ENCODE measurements at regions not wholly inside any gene's neighbourhood (a gene's known extent, or its start where the extent isn't known, plus 50 kb on each side); places are given as distances from the start of the nearest gene placed in this dataset.
A peak's percentile ranks its signal among the peaks of the same experiment; 100 is the strongest.

GRCh38 chr1:220955116-220955515, 75.9 kb downstream of the HLX start:
- Histone ChIP-seq H3K4me3 (ENCODE audit: low read depth in 2 of 2, low read length in 1 of 2) (no peak overlapping the region), H3K27ac (ENCODE audit: low read depth in 2 of 2, low read length in 1 of 2) (peak overlapping the region in 1 of 2 experiments; percentile 53; a peak in 1 of 4 replicates), H3K36me3 (replicated peaks in 1 of 2; ENCODE audit: control insufficient read depth in 1 of 2, insufficient read depth in 2 of 2, low read length in 1 of 2) (peaks cover 0 to 4% of the 10 kb centered on the region in 2 experiments), H3K9ac (no peak overlapping the region), H3K9me3 (peaks cover 13% of the 10 kb centered on the region), H3K4me2 (no peak overlapping the region), H2AFZ (ENCODE audit: low read depth) (no peak overlapping the region), H3K27me3 (ENCODE audit: insufficient read depth) (no peaks in the 10 kb centered on the region), H4K20me1 (ENCODE audit: insufficient read depth) (no peaks in the 10 kb centered on the region), H3F3A (replicated peaks; ENCODE audit: insufficient read depth) (no peaks in the 10 kb centered on the region), H3K4me1 (ENCODE audit: control insufficient read depth in 1 of 2, insufficient read depth in 2 of 2, low read depth in 1 of 2, low read length in 1 of 2) (peaks cover 0 to 13% of the 10 kb centered on the region in 2 experiments; a peak in 2 of 4 replicates), H3K9me2 (no peaks in the 10 kb centered on the region), H3K79me2 (ENCODE audit: insufficient read depth) (no peaks in the 10 kb centered on the region)
- WGBS (ENCODE audit: low lambda C conversion rate) = 78% methylated on average over 4 of the region's 4 CpGs
- POLR2A ChIA-PET = no interaction called here
- no peak for DNase-seq
- CTCF ChIA-PET = interaction anchor here (1.2 kb wide), 1 partner anchor 11 kb away, joined by 3 read pairs; no protein-coding TSS in a partner anchor
- TF ChIP-seq TCF12 (IDR thresholded peaks at IDR 0.05) (no peak), TEAD4 (IDR thresholded peaks at IDR 0.05; ENCODE audit: borderline replicate concordance, insufficient read depth) (no peak), USF2 (IDR thresholded peaks at IDR 0.05; ENCODE audit: borderline replicate concordance, low read depth, low read length) (no peak), ELF1 (IDR thresholded peaks at IDR 0.05) (no peak), GATA2 (CRISPR knock-in tag; IDR thresholded peaks at IDR 0.05) (no peak), ZBTB33 (IDR thresholded peaks at IDR 0.05; ENCODE audit: borderline replicate concordance, low read depth) (no peak), FOXJ3 (CRISPR knock-in tag; IDR thresholded peaks at IDR 0.05) (no peak), IRF3 (IDR thresholded peaks at IDR 0.05; ENCODE audit: low read depth, low read length) (no peak), POLR2AphosphoS5 (IDR thresholded peaks at IDR 0.05; ENCODE audit: low read depth, low read length) (no peak), MXI1 (IDR thresholded peaks at IDR 0.05; ENCODE audit: low read depth, low read length) (no peak), RCOR1 (IDR thresholded peaks at IDR 0.05; ENCODE audit: low read length) (no peak)

GRCh38 chr1:220956501-220957232, 77.4 kb downstream of the HLX start:
- Histone ChIP-seq H3K36me3 (replicated peaks in 1 of 2; ENCODE audit: control insufficient read depth in 1 of 2, insufficient read depth in 2 of 2, low read length in 1 of 2) (no peaks in the 10 kb centered on the region), H3K4me1 (ENCODE audit: control insufficient read depth in 1 of 2, insufficient read depth in 2 of 2, low read depth in 1 of 2, low read length in 1 of 2) (peaks cover 0 to 13% of the 10 kb centered on the region in 2 experiments; a peak in 3 of 4 replicates), H3K9me3 (0 out of 2 replicates have a peak, but pooled peaks cover under 1% of the 10 kb centered on the region), H3F3A (replicated peaks; ENCODE audit: insufficient read depth) (peaks cover 9% of the 10 kb centered on the region), H3K4me2 (peak overlapping the region; percentile 27), H4K20me1 (ENCODE audit: insufficient read depth) (no peaks in the 10 kb centered on the region), H3K4me3 (ENCODE audit: low read depth in 2 of 2, low read length in 1 of 2) (no peak overlapping the region), H3K9ac (peak overlapping the region; percentile 46; the same call in 1 of the 2 replicates), H3K9me2 (no peaks in the 10 kb centered on the region), H3K27me3 (ENCODE audit: insufficient read depth) (no peaks in the 10 kb centered on the region), H2AFZ (ENCODE audit: low read depth) (peak overlapping the region; percentile 69), H3K79me2 (ENCODE audit: insufficient read depth) (no peaks in the 10 kb centered on the region), H3K27ac (ENCODE audit: low read depth in 2 of 2, low read length in 1 of 2) (peak overlapping the region; percentile 65 to 84)
- ChIA-PET CTCF (no interaction called here), POLR2A (no interaction called here)
- DNase-seq = no peak
- WGBS (ENCODE audit: low lambda C conversion rate) = 38% methylated on average over 2 of the region's 2 CpGs
- no peak for TF ChIP-seq JUND (IDR thresholded peaks at IDR 0.05)
- no peak for TF ChIP-seq CTCF (IDR thresholded peaks at IDR 0.05)
- TF ChIP-seq NRF1 (IDR thresholded peaks at IDR 0.05; ENCODE audit: low read depth, low read length) = no peak
- no peak for TF ChIP-seq RFX5 (IDR thresholded peaks at IDR 0.05; ENCODE audit: low read length)
- TF ChIP-seq FOXJ3 (CRISPR knock-in tag; IDR thresholded peaks at IDR 0.05) = no peak
- no peak for TF ChIP-seq GABPA (IDR thresholded peaks at IDR 0.05; ENCODE audit: low read depth)
- TF ChIP-seq REST (IDR thresholded peaks at IDR 0.05; ENCODE audit: low read depth, low read length) = no peak
- TF ChIP-seq SIN3A (IDR thresholded peaks at IDR 0.05; ENCODE audit: borderline replicate concordance, low read depth, low read length) = no peak
